ENCODE measurements at regions not wholly inside any gene's neighbourhood (a gene's known extent, or its start where the extent isn't known, plus 50 kb on each side); places are given as distances from the start of the nearest gene placed in this dataset.

- TF ChIP-seq PBX3 (IDR thresholded peaks at IDR 0.05) (no peak), CTCF (IDR thresholded peaks at IDR 0.05) (no peak), MEF2A (IDR thresholded peaks at IDR 0.05; ENCODE audit: borderline replicate concordance, low read depth) (no peak), IRF3 (IDR thresholded peaks at IDR 0.05; ENCODE audit: low read depth, low read length) (no peak), RCOR1 (IDR thresholded peaks at IDR 0.05; ENCODE audit: low read length) (no peak)
Observed at GRCh38 chr2:134144651-134145050, 109.2 kb upstream of the MGAT5 start (continued).

GRCh38 chr2:134145519-134145918 is 108.4 kb upstream of the MGAT5 start:
- H3K4me3 ChIP-seq (ENCODE audit: low read depth in 2 of 2, low read length in 1 of 2), result no peak overlapping the region
- no peak for DNase-seq
- no peaks in the 10 kb centered on the region for H3F3A ChIP-seq (replicated peaks; ENCODE audit: insufficient read depth)
- H3K4me2 ChIP-seq, result no peak overlapping the region
- H3K79me2 ChIP-seq (ENCODE audit: insufficient read depth), result peaks cover 4% of the 10 kb centered on the region
- H3K9me3 ChIP-seq, result no peaks in the 10 kb centered on the region
- TF ChIP-seq RXRA (IDR thresholded peaks at IDR 0.05; ENCODE audit: borderline replicate concordance, low read depth), result no peak
- no peak for TF ChIP-seq GATA2 (CRISPR knock-in tag; IDR thresholded peaks at IDR 0.05)
- peaks cover 14 to 36% of the 10 kb centered on the region in 2 experiments; a peak in 3 of 4 replicates for H3K4me1 ChIP-seq (ENCODE audit: control insufficient read depth in 1 of 2, insufficient read depth in 2 of 2, low read depth in 1 of 2, low read length in 1 of 2)
- no peaks in the 10 kb centered on the region for H3K36me3 ChIP-seq (replicated peaks in 1 of 2; ENCODE audit: control insufficient read depth in 1 of 2, insufficient read depth in 2 of 2, low read length in 1 of 2)
- no peak overlapping the region for H2AFZ ChIP-seq (ENCODE audit: low read depth)
- WGBS (ENCODE audit: low lambda C conversion rate), result 96% methylated on average over 5 of the region's 5 CpGs
- CTCF ChIA-PET, result interaction anchor here (0.6 kb wide), 1 partner anchor 8 kb away, joined by 3 read pairs; no protein-coding TSS in a partner anchor
- POLR2A ChIA-PET, result no interaction called here
- H3K27ac ChIP-seq (ENCODE audit: low read depth in 2 of 2, low read length in 1 of 2), result no peak overlapping the region
- no peaks in the 10 kb centered on the region for H3K9me2 ChIP-seq
- H3K27me3 ChIP-seq (ENCODE audit: insufficient read depth), result no peaks in the 10 kb centered on the region
- H3K9ac ChIP-seq, result no peak overlapping the region
- H4K20me1 ChIP-seq (ENCODE audit: insufficient read depth), result no peaks in the 10 kb centered on the region

GRCh38 chr2:134146161-134146560 is 107.7 kb upstream of the MGAT5 start:
- Histone ChIP-seq H3K9me3 (no peaks in the 10 kb centered on the region), H3F3A (replicated peaks; ENCODE audit: insufficient read depth) (no peaks in the 10 kb centered on the region), H3K27ac (ENCODE audit: low read depth in 2 of 2, low read length in 1 of 2) (peak overlapping the region in 1 of 2 experiments; percentile 51; a peak in 1 of 4 replicates), H3K9ac (no peak overlapping the region), H3K36me3 (replicated peaks in 1 of 2; ENCODE audit: control insufficient read depth in 1 of 2, insufficient read depth in 2 of 2, low read length in 1 of 2) (no peaks in the 10 kb centered on the region), H3K9me2 (no peaks in the 10 kb centered on the region), H4K20me1 (ENCODE audit: insufficient read depth) (no peaks in the 10 kb centered on the region), H3K27me3 (ENCODE audit: insufficient read depth) (no peaks in the 10 kb centered on the region), H3K4me1 (ENCODE audit: control insufficient read depth in 1 of 2, insufficient read depth in 2 of 2, low read depth in 1 of 2, low read length in 1 of 2) (peaks cover 14 to 34% of the 10 kb centered on the region in 2 experiments; a peak in 3 of 4 replicates), H3K4me2 (peak overlapping the region; percentile 49; the same call in 1 of the 2 replicates), H2AFZ (ENCODE audit: low read depth) (no peak overlapping the region), H3K4me3 (ENCODE audit: low read depth in 2 of 2, low read length in 1 of 2) (no peak overlapping the region), H3K79me2 (ENCODE audit: insufficient read depth) (peaks cover 4% of the 10 kb centered on the region)
- CTCF ChIA-PET, result interaction anchor here (1.0 kb wide), 1 partner anchor 61 kb away, joined by 3 read pairs; no protein-coding TSS in a partner anchor
- POLR2A ChIA-PET, result no interaction called here
- WGBS (ENCODE audit: low lambda C conversion rate), result 93% methylated on average over 3 of the region's 3 CpGs
- no peak for DNase-seq
- no peak for TF ChIP-seq FOSL2 (IDR thresholded peaks at IDR 0.05; ENCODE audit: borderline replicate concordance, low read depth)
- no peak for TF ChIP-seq SMC3 (IDR thresholded peaks at IDR 0.05; ENCODE audit: low read depth, low read length)
- TF ChIP-seq USF1 (IDR thresholded peaks at IDR 0.05; ENCODE audit: borderline replicate concordance, low read depth), result no peak
- TF ChIP-seq EP300 (IDR thresholded peaks at IDR 0.05; ENCODE audit: borderline replicate concordance in 1 of 2, low read depth in 1 of 2, low read length in 1 of 2), result no peak
- no peak for TF ChIP-seq RFX5 (IDR thresholded peaks at IDR 0.05; ENCODE audit: low read length)
- no peak for TF ChIP-seq CHD2 (IDR thresholded peaks at IDR 0.05; ENCODE audit: low read length, partially characterized antibody)
- TF ChIP-seq TEAD4 (IDR thresholded peaks at IDR 0.05; ENCODE audit: borderline replicate concordance, insufficient read depth), result no peak
- TF ChIP-seq POLR2AphosphoS5 (IDR thresholded peaks at IDR 0.05; ENCODE audit: low read depth, low read length), result no peak
- TF ChIP-seq RAD21 (IDR thresholded peaks at IDR 0.05; ENCODE audit: low read length), result no peak
- TF ChIP-seq ZBTB33 (IDR thresholded peaks at IDR 0.05; ENCODE audit: borderline replicate concordance, low read depth), result no peak
- TF ChIP-seq MAX (IDR thresholded peaks at IDR 0.05; ENCODE audit: low read depth), result no peak
